Transverse colon (tissue), 4 donors: ENCODE measurements at regions not wholly inside any gene's neighbourhood (a gene's known extent, or its start where the extent isn't known, plus 50 kb on each side); places are given as distances from the start of the nearest gene placed in this dataset.
A peak's percentile ranks its signal among the peaks of the same experiment; 100 is the strongest.
"Not testable (repeated sequence)": the region's sequence is repeated elsewhere in the genome, so short reads cannot be mapped to it uniquely, and the experiment has no call there.

ENCODE experiments used
- DNase-seq: peaks from one replicate; pipeline ENCODE4 v3.0.0-alpha.2; 2019
- H3K27ac ChIP-seq, 4 donors: fragments of 200-600 bp; sonication (generic); 2 replicates each; pipeline ENCODE4 v1.5.1; 2016 to 2018; ENCODE audit warnings: inconsistent platforms in 4 of 4
- H3K27me3 ChIP-seq: fragments of 200-600 bp; sonication (generic); 2 replicates; pipeline ENCODE4 v1.5.1; 2017; ENCODE audit warnings: inconsistent platforms
- H3K36me3 ChIP-seq, 4 donors: fragments of 200-600 bp; sonication (generic); 2 replicates each; pipeline ENCODE4 v1.5.1; 2017 to 2019; ENCODE audit warnings: inconsistent platforms in 4 of 4
- H3K4me1 ChIP-seq, 4 donors: fragments of 200-600 bp; sonication (generic); 2 replicates each; pipeline ENCODE4 v1.5.1; 2017 to 2020; ENCODE audit warnings: inconsistent platforms in 4 of 4
- H3K4me3 ChIP-seq, 4 donors: fragments of 200-600 bp; sonication (generic); 1 replicate in 1 of 4; 2 replicates in 3 of 4; pipeline versions ENCODE4 v1.5.1 to v1.6.1; 2017 to 2019; ENCODE audit warnings: inconsistent platforms in 4 of 4
- H3K9me3 ChIP-seq, 2 donors: fragments of 200-600 bp; sonication (generic); 2 replicates each; pipeline ENCODE4 v1.5.1; 2017 to 2019; ENCODE audit warnings: inconsistent platforms in 2 of 2
- EP300 ChIP-seq: sonication (generic); formaldehyde crosslinking; IDR thresholded peaks from one replicate; pipeline ENCODE4 v1.6.1; 2017; ENCODE audit warnings: antibody characterized with exemption, low read depth
- POLR2A ChIP-seq: fragments of 450-650 bp; IDR thresholded peaks from one replicate; pipeline ENCODE4 v1.6.1; 2016; ENCODE audit warnings: antibody characterized with exemption, mild to moderate bottlenecking, moderate library complexity
- POLR2AphosphoS5 ChIP-seq, 3 donors: sonication (generic); formaldehyde crosslinking; IDR thresholded peaks; one replicate each; pipeline ENCODE4 v1.6.1; 2016; ENCODE audit warnings: antibody characterized with exemption in 3 of 3
- WGBS, 2 donors: methylation state at CpG; one replicate each; pipeline ENCODE4 v1.1.5; 2018; ENCODE audit warnings: low coverage in 1 of 2; 5-methylcytosine and 5-hydroxymethylcytosine counted together
- in situ Hi-C, 4 donors: fragments of 200-750 bp; cut with MboI; loops; one replicate each; pipeline versions ENCODE4 v1.15.0 to v1.15.1; 2017; ENCODE audit warnings: low sequenced_read_pairs in 3 of 4, low pct_ligation_motif_present in 1 of 4, low pct_unique_long_range_greater_than_20kb in 1 of 4
- intact Hi-C: fragments of 100-400 bp; cut with DNase I; formaldehyde crosslinking; loops from one replicate; pipeline ENCODE4 v1.15.1; 2023; ENCODE audit warnings: low total_unique reads
- TF ChIP-seq, protein P1 (sequence below), 5 experiments: fragments of 200-600 bp in 3 of 5; fragments of 450-650 bp in 2 of 5; sonication (generic) in 3 of 5; IDR thresholded peaks; 1 replicate in 2 of 5; 2 replicates in 3 of 5; pipeline ENCODE4 v1.5.1; 2016 to 2017; ENCODE audit warnings: antibody characterized with exemption in 5 of 5, inconsistent platforms in 3 of 5, mild to moderate bottlenecking in 2 of 5, moderate library complexity in 1 of 5

DNA sequence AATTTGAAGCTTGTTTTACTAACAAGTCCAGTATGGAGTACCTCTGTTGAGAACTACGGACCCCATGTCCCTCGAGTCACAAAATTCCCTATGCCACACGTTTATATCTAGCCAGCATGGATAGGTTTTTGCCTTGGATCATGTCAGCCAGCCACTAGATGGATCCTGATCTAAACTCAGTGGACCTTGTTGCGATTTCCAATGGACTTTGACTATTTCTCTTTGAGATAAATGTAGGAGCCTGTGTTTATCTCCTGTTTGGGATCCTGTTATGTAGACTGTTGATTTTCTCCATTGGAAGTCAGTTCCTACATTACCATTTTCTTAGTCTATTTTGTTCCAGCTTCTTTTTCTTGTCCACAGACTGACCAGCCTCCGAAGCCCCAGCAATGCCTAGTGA lies 127.1 kb upstream of the BMAL1 start:
- intact Hi-C loops (no loop called here), in situ Hi-C loops (loop anchor here in 1 of 4 donors (10.0 kb wide), 1 partner anchor 176 kb away; no protein-coding TSS in a partner anchor)
- no peak overlapping the region for H3K27ac ChIP-seq
- H3K27me3 ChIP-seq = no peaks in the 10 kb centered on the region
- no peaks in the 10 kb centered on the region for H3K36me3 ChIP-seq
- peaks cover 0 to under 1% of the 10 kb centered on the region in 2 donors for H3K9me3 ChIP-seq
- no peaks in the 10 kb centered on the region for H3K4me1 ChIP-seq
- DNase-seq = no peak
- H3K4me3 ChIP-seq = no peak overlapping the region
- WGBS, 2 donors = 67 to 87% methylated on average over 4 to 5 of the region's 5 CpGs
- TF ChIP-seq, protein P1, sequence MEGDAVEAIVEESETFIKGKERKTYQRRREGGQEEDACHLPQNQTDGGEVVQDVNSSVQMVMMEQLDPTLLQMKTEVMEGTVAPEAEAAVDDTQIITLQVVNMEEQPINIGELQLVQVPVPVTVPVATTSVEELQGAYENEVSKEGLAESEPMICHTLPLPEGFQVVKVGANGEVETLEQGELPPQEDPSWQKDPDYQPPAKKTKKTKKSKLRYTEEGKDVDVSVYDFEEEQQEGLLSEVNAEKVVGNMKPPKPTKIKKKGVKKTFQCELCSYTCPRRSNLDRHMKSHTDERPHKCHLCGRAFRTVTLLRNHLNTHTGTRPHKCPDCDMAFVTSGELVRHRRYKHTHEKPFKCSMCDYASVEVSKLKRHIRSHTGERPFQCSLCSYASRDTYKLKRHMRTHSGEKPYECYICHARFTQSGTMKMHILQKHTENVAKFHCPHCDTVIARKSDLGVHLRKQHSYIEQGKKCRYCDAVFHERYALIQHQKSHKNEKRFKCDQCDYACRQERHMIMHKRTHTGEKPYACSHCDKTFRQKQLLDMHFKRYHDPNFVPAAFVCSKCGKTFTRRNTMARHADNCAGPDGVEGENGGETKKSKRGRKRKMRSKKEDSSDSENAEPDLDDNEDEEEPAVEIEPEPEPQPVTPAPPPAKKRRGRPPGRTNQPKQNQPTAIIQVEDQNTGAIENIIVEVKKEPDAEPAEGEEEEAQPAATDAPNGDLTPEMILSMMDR (IDR thresholded peaks at IDR 0.05) = no peak
- TF ChIP-seq POLR2AphosphoS5 (IDR thresholded peaks at IDR 0.05) (no peak), EP300 (no peak), POLR2A (no peak)

DNA sequence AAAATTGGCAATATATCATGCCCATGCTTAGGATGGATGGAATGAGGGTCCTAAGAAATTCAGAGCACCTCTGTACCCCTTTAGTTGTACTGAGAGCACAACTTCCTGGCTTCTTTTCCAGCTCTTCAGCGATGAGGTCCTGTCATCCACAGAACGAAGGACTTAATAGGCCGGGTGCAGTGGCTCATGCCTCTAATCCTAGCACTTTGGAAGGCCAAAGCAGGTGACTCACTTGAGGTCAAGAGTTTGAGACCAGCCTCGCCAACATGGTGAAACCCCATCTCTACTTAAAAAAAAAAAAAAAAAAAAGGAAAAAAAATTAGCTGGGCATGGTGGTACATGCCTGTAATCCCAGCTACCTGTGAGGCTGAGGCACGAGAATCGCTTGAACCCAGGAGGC lies 125.3 kb upstream of the BMAL1 start:
- no peak overlapping the region for H3K27ac ChIP-seq
- intact Hi-C loops = no loop called here
- no peak for TF ChIP-seq POLR2AphosphoS5 (IDR thresholded peaks at IDR 0.05)
- TF ChIP-seq EP300 = no peak
- TF ChIP-seq, protein P1 (IDR thresholded peaks at IDR 0.05) = no peak
- TF ChIP-seq POLR2A = no peak
- in situ Hi-C loops = loop anchor here in 1 of 4 donors (10.0 kb wide), 1 partner anchor 177 kb away; no protein-coding TSS in a partner anchor
- H3K9me3 ChIP-seq = peaks cover 6% of the 10 kb centered on the region in 2 donors
- no peak for DNase-seq
- H3K36me3 ChIP-seq = no peaks in the 10 kb centered on the region
- 65 to 81% methylated on average over 2 to 6 of the region's 6 CpGs for WGBS, 2 donors
- H3K27me3 ChIP-seq = no peaks in the 10 kb centered on the region
- no peak overlapping the region for H3K4me3 ChIP-seq
- H3K4me1 ChIP-seq = no peaks in the 10 kb centered on the region

DNA sequence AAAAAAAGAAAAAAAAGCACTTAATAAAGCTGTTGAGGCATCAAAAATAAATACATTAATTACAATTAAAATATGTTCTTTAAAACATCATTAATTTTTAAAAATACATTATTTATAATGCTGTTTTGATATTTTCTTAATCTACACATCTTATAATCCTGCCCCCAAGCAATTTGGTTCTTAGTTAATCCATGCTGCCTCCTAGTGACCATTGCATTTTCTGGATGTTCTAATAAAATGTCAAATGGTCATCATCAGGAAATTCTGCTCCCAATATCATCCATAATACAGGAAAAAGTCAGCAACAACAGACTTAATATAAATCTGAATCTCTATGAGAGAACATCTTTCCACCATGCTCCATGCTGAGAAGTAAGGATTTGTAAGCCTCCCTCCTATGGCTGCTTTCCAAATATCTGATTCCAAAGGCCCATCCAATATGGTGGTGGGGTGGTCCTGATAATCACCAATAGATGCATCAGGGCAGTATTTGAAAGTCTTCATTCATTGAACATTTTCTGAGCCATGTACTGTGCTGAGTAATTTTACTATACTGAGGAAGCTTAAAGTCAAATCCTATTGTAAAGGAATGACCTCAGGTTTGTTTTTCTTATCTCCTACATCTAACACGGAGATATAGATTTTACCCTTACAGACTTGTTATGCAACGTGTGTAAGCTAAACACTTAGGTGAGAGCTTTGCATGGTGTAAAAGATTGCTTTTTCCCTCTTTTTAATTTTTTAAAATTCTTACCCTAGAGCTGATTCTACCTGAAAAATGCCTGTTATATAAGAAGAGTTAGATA lies 124.7 kb upstream of the BMAL1 start:
- Histone ChIP-seq H3K27ac (no peak overlapping the region), H3K27me3 (no peaks in the 10 kb centered on the region), H3K9me3 (peaks cover 6% of the 10 kb centered on the region in 2 donors), H3K4me3 (no peak overlapping the region), H3K36me3 (no peaks in the 10 kb centered on the region), H3K4me1 (no peaks in the 10 kb centered on the region)
- in situ Hi-C loops (loop anchor here in 1 of 4 donors (10.0 kb wide), 1 partner anchor 178 kb away; no protein-coding TSS in a partner anchor), intact Hi-C loops (no loop called here)
- TF ChIP-seq, protein P1 (IDR thresholded peaks at IDR 0.05) = peak; percentile 24 to 55 (median 41)
- no peak for TF ChIP-seq EP300
- TF ChIP-seq POLR2AphosphoS5 (IDR thresholded peaks at IDR 0.05) = no peak
- TF ChIP-seq POLR2A = no peak
- DNase-seq = no peak
- 36 to 45% methylated on average over 2 of the region's 2 CpGs for WGBS, 2 donors

DNA sequence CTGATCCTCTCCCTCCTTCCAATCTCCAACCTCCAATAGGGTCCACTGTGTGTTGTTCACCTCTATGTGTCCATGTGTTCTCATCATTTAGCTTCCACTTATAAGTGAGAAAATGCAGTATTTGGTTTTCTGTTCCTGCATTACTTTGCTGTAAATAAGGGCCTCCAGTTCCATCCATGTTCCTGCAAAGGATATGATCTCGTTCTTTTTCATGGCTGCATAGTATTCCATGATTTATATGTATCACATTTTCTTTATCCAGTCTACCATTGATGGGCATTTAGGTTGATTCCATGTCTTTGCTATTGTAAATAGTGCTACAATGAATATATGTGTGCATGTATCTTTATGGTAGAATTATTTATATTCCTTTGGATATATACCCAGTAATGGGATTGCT lies 123.2 kb upstream of the BMAL1 start:
- in situ Hi-C loops = loop anchor here in 1 of 4 donors (10.0 kb wide), 1 partner anchor 180 kb away; no protein-coding TSS in a partner anchor
- H3K27ac ChIP-seq, H3K36me3 ChIP-seq, H3K4me1 ChIP-seq, H3K4me3 ChIP-seq, intact Hi-C loops, H3K9me3 ChIP-seq, DNase-seq, H3K27me3 ChIP-seq: not testable (repeated sequence)
- 73 to 83% methylated on average over 1 of the region's 1 CpG for WGBS, 2 donors
